HepG2 (cell line): ENCODE measurements at regions not wholly inside any gene's neighbourhood (a gene's known extent, or its start where the extent isn't known, plus 50 kb on each side); places are given as distances from the start of the nearest gene placed in this dataset.

Source experiments
- ATAC-seq: fragments of 200-7000 bp; cut with Tn5 transposase; 3 replicates; pipeline ENCODE4 v1.9.1; 2020; ENCODE audit warnings: mild to moderate bottlenecking, moderate library complexity
- BruUV-seq: library from RNA; stranded (reverse); fragments of 400-500 nt; replicated peaks from 2 replicates; lab custom pipeline; 2021; lab: Mats Ljungman, UMichigan
- CTCF ChIA-PET: fragments of 300-600 bp; formaldehyde crosslinking; extraction: SDS; loops from one replicate; lab custom pipeline; 2021; ENCODE audit warnings: low total read pairs, inconsistent platforms, low intra/inter-chr PET ratio; lab: Yijun Ruan, JAX
- POLR2A ChIA-PET: fragments of 350-600 bp; sonication (Branson Sonifier 250); formaldehyde crosslinking; loops from one replicate; lab custom pipeline; 2020; ENCODE audit warnings: antibody characterized with exemption, inconsistent platforms; lab: Yijun Ruan, JAX
- DNase-seq: peaks from one replicate; pipeline ENCODE4 v3.0.0-alpha.2; 2015; ENCODE audit warnings: low spot score
- FAIRE-seq: peaks from 3 replicates; lab custom pipeline; 2011; peaks lifted over from hg19 to GRCh38; lab: Jason Lieb, UNC
- H2AFZ ChIP-seq: one replicate; pipeline ENCODE4 v1.6.1; 2011; ENCODE audit warnings: low read length, inconsistent platforms
- H3K27ac ChIP-seq: fragments of 300-600 bp; 3 replicates; pipeline ENCODE4 v1.8.0; 2011; ENCODE audit warnings: mixed run types, mild to moderate bottlenecking, mixed read lengths, low read length, inconsistent platforms; ENCODE audit not compliant: insufficient read depth; ENCODE audit errors: extremely low read length
- H3K27me3 ChIP-seq, 2 experiments: fragments of 200-600 bp in 1 of 2; 2 replicates in 1 of 2; 3 replicates in 1 of 2; pipeline versions ENCODE4 v1.6.0 to v1.8.0; 2011; ENCODE audit warnings: low read length in 2 of 2, mild to moderate bottlenecking in 2 of 2, moderate library complexity in 2 of 2, inconsistent platforms in 1 of 2; ENCODE audit not compliant: insufficient read depth in 2 of 2, control insufficient read depth in 1 of 2
- H3K36me3 ChIP-seq, 2 experiments: fragments of 200-600 bp in 1 of 2; replicated peaks in 1 of 2; 2 replicates in 1 of 2; 3 replicates in 1 of 2; pipeline versions ENCODE4 v1.5.1 to v1.8.0; 2011; ENCODE audit warnings: low read length in 2 of 2, inconsistent platforms in 1 of 2; ENCODE audit not compliant: insufficient read depth in 2 of 2, control insufficient read depth in 1 of 2
- H3K4me1 ChIP-seq: 2 replicates; pipeline ENCODE4 v1.5.1; 2012; ENCODE audit warnings: low read length, inconsistent platforms; ENCODE audit not compliant: insufficient read depth
- H3K4me2 ChIP-seq: 2 replicates; pipeline ENCODE4 v1.6.0; 2011; ENCODE audit warnings: low read depth, low read length, inconsistent platforms
- H3K4me3 ChIP-seq, 3 experiments: fragments of 200-600 bp in 1 of 3; sonication (generic), shearing (Covaris generic) in 1 of 3; replicated peaks in 1 of 3; 2 replicates each; pipeline ENCODE4 v1.5.1; 2011 to 2016; ENCODE audit warnings: low read length in 3 of 3, inconsistent platforms in 2 of 3, low read depth in 2 of 3, mild to moderate bottlenecking in 2 of 3, control low read depth in 1 of 3, mixed read lengths in 1 of 3; ENCODE audit not compliant: insufficient read depth in 1 of 3
- H3K79me2 ChIP-seq: one replicate; pipeline ENCODE4 v1.6.1; 2011; ENCODE audit warnings: low read length, inconsistent platforms; ENCODE audit not compliant: insufficient read depth
- H3K9ac ChIP-seq: 2 replicates; pipeline ENCODE4 v1.6.0; 2011; ENCODE audit warnings: mild to moderate bottlenecking, low read depth, low read length, inconsistent platforms; ENCODE audit not compliant: insufficient read depth
- H3K9me3 ChIP-seq: 2 replicates; pipeline ENCODE4 v1.5.1; 2012; ENCODE audit warnings: mild to moderate bottlenecking, low read length
- H4K20me1 ChIP-seq: 2 replicates; pipeline ENCODE4 v1.6.0; 2011; ENCODE audit warnings: inconsistent platforms, mild to moderate bottlenecking, low read length, moderate library complexity; ENCODE audit not compliant: insufficient read depth
- AGO1 ChIP-seq: fragments of 200-400 bp; formaldehyde crosslinking; IDR thresholded peaks from 2 replicates; pipeline ENCODE4 v1.6.1; 2017; ENCODE audit warnings: mild to moderate bottlenecking, low read depth, low read length, moderate library complexity; ENCODE audit not compliant: poor library complexity, severe bottlenecking
- CAMTA2 ChIP-seq: sonication (generic); formaldehyde crosslinking; IDR thresholded peaks from 2 replicates; pipeline ENCODE4 v1.4.0; 2020; ENCODE audit warnings: mild to moderate bottlenecking, missing genetic modification reagents, borderline replicate concordance
- EEA1 ChIP-seq: sonication (generic); formaldehyde crosslinking; IDR thresholded peaks from 2 replicates; pipeline ENCODE4 v1.5.1; 2020; ENCODE audit warnings: mild to moderate bottlenecking, missing genetic modification reagents, borderline replicate concordance
- ELF4 ChIP-seq: sonication (generic); formaldehyde crosslinking; IDR thresholded peaks from 2 replicates; pipeline ENCODE4 v1.5.0; 2020; ENCODE audit warnings: missing genetic modification reagents, mild to moderate bottlenecking, moderate library complexity, borderline replicate concordance
- IKZF1 ChIP-seq: fragments of 450-650 bp; IDR thresholded peaks from 2 replicates; pipeline ENCODE4 v1.7.1; 2016
- MED13 ChIP-seq: sonication (generic); formaldehyde crosslinking; IDR thresholded peaks from 2 replicates; pipeline ENCODE4 v1.5.0; 2020; ENCODE audit warnings: missing genetic modification reagents
- PRPF4 ChIP-seq: fragments of 200-400 bp; formaldehyde crosslinking; IDR thresholded peaks from 2 replicates; pipeline ENCODE4 v1.6.1; 2016; ENCODE audit warnings: low read length, low read depth; ENCODE audit not compliant: poor library complexity, severe bottlenecking
- RBAK ChIP-seq: sonication (generic); formaldehyde crosslinking; IDR thresholded peaks from 2 replicates; pipeline ENCODE4 v1.5.1; 2020; ENCODE audit warnings: mild to moderate bottlenecking, missing genetic modification reagents
- SMYD3 ChIP-seq: sonication (generic); formaldehyde crosslinking; IDR thresholded peaks from 2 replicates; pipeline ENCODE4 v1.8.1; 2023; ENCODE audit warnings: mild to moderate bottlenecking, missing genetic modification reagents
- STAT5B ChIP-seq: sonication (generic); formaldehyde crosslinking; IDR thresholded peaks from 2 replicates; pipeline ENCODE4 v1.4.0; 2020; ENCODE audit warnings: missing genetic modification reagents
- ZNF180 ChIP-seq: sonication (generic); formaldehyde crosslinking; IDR thresholded peaks from 2 replicates; pipeline ENCODE4 v1.4.0; 2020; ENCODE audit warnings: low read depth, missing genetic modification reagents, borderline replicate concordance
- ZNF343 ChIP-seq: sonication (generic); formaldehyde crosslinking; IDR thresholded peaks from 2 replicates; pipeline ENCODE4 v1.4.0; 2020; ENCODE audit warnings: mild to moderate bottlenecking, missing genetic modification reagents
- WGBS: methylation state at CpG from one replicate; pipeline ENCODE4 v1.1.6; 2017; ENCODE audit warnings: low lambda C conversion rate; 5-methylcytosine and 5-hydroxymethylcytosine counted together
- in situ Hi-C: cut with HindIII; loops from 2 replicates; pipeline ENCODE4 v1.10.0; 2017; ENCODE audit warnings: low pct_unique_long_range_greater_than_20kb; ENCODE audit not compliant: extremely low pct_ligation_motif_present
- intact Hi-C: fragments of 100-400 bp; cut with micrococcal nuclease; formaldehyde crosslinking; loops from one replicate; pipeline ENCODE4 v1.10.0; 2022; ENCODE audit not compliant: unreplicated experiment
- TF ChIP-seq, protein P1 (sequence below): sonication (generic); formaldehyde crosslinking; IDR thresholded peaks from 2 replicates; pipeline ENCODE4 v1.9.0; 2021; ENCODE audit warnings: missing genetic modification reagents, borderline replicate concordance

DNA sequence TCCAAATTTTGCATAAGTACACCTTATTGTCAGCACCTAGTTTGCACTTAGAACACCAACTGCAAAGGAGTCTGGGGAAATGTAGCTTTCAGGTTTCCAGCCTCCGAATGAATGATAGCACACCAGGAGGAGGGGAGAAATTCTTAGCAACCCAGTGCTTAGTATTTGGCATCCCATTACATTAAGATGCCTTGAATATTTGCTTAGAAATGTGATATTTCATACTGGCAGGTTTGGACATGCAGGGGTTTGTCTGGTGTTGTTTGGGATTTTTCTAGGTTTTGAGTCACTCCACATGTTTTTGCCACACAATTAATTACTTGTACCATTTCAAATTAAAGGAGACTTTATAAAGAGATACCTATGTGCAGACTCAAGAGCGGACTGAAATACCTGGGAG lies 60.3 kb upstream of the CAMK2D start (continued):
- TF ChIP-seq SMYD3 (CRISPR knock-in tag), result no peak
- no peak for TF ChIP-seq ELF4 (CRISPR knock-in tag)
- TF ChIP-seq PRPF4, result no peak

DNA sequence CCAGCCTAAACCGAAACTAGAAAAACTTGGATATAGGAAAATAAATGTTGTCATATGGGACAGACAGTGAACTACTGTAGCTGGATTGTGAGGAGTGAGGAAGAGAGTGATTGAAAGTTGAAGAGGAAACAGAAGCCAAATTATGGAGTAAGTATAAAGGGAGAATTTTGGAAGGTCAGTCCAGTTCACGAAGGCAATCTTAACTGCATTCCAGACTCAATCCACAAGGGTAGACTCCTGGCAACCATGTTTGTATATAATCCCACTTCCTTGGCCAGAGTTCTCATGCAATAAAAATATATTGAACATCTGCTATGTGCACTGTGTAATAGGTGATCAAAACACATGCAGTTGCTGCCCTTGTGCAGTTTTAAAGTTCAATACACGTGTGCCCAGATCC lies 58.6 kb upstream of the CAMK2D start:
- Histone ChIP-seq H3K36me3 (no peaks in the 10 kb centered on the region), H2AFZ (no peak overlapping the region), H3K27me3 (no peaks in the 10 kb centered on the region), H3K79me2 (no peaks in the 10 kb centered on the region), H3K9ac (no peak overlapping the region), H3K4me3 (no peak overlapping the region), H3K4me1 (peaks cover 6% of the 10 kb centered on the region; the same call in 1 of the 2 replicates), H3K27ac (no peak overlapping the region), H3K4me2 (no peak overlapping the region), H3K9me3 (no peaks in the 10 kb centered on the region), H4K20me1 (no peaks in the 10 kb centered on the region)
- no TSS peak for BruUV-seq
- DNase-seq (no peak), FAIRE-seq (no peak), ATAC-seq (no peak)
- 17% methylated on average over 3 of the region's 3 CpGs for WGBS
- intact Hi-C loops, result no loop called here
- ChIA-PET POLR2A (no interaction called here), CTCF (no interaction called here)
- in situ Hi-C loops, result no loop called here
- TF ChIP-seq MED13 (CRISPR knock-in tag) (no peak), CAMTA2 (CRISPR knock-in tag) (no peak)

DNA sequence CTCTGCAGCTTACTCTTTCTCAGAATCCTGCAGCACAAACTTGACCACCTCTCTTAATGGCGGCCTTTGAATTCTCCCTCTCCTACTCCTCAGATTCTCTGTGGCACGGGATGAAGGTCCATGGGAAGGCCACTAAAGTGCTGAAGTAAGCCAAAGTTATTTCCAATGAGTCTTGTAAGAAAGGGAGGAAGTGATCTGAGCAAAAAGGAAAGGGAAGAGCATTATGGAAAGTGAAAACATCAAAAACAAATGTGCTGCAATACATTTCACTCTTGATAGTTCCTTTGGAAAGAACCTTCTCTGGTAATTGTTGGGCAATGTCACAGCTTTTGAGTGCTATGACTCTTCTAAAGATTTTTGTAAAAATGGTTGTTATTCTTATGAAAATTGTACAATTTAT lies 54.3 kb upstream of the CAMK2D start:
- no peak overlapping the region for H2AFZ ChIP-seq
- no peak for FAIRE-seq
- ATAC-seq, result no peak
- intact Hi-C loops, result no loop called here
- H3K9ac ChIP-seq, result no peak overlapping the region
- no peaks in the 10 kb centered on the region for H4K20me1 ChIP-seq
- H3K4me2 ChIP-seq, result no peak overlapping the region
- no peak overlapping the region for H3K27ac ChIP-seq
- H3K79me2 ChIP-seq, result no peaks in the 10 kb centered on the region
- no peaks in the 10 kb centered on the region for H3K9me3 ChIP-seq
- no peaks in the 10 kb centered on the region for H3K36me3 ChIP-seq
- BruUV-seq, result no TSS peak
- H3K27me3 ChIP-seq, result no peaks in the 10 kb centered on the region
- POLR2A ChIA-PET, result no interaction called here
- no peak for TF ChIP-seq RBAK
- no peak for TF ChIP-seq EEA1 (CRISPR knock-in tag)
- TF ChIP-seq AGO1, result no peak
- TF ChIP-seq, protein P1, sequence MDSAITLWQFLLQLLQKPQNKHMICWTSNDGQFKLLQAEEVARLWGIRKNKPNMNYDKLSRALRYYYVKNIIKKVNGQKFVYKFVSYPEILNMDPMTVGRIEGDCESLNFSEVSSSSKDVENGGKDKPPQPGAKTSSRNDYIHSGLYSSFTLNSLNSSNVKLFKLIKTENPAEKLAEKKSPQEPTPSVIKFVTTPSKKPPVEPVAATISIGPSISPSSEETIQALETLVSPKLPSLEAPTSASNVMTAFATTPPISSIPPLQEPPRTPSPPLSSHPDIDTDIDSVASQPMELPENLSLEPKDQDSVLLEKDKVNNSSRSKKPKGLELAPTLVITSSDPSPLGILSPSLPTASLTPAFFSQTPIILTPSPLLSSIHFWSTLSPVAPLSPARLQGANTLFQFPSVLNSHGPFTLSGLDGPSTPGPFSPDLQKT (CRISPR knock-in tag), result no peak
- no peak for TF ChIP-seq STAT5B (CRISPR knock-in tag)
- TF ChIP-seq IKZF1, result no peak
- TF ChIP-seq ZNF180 (CRISPR knock-in tag), result no peak
- TF ChIP-seq ZNF343 (CRISPR knock-in tag), result no peak
- no peak overlapping the region for H3K4me3 ChIP-seq
- CTCF ChIA-PET, result no interaction called here
- peaks cover 6% of the 10 kb centered on the region; the same call in 1 of the 2 replicates for H3K4me1 ChIP-seq
- 49% methylated on average over 2 of the region's 2 CpGs for WGBS
- in situ Hi-C loops, result no loop called here
- DNase-seq, result no peak
